Activated CD4-positive, CD25-positive, alpha-beta regulatory T cell treated with anti-CD3 and anti-CD28 coated beads, Interleukin-2, amount 50 U/mL, for 24 hours (primary cell): ENCODE measurements at regions not wholly inside any gene's neighbourhood (a gene's known extent, or its start where the extent isn't known, plus 50 kb on each side); places are given as distances from the start of the nearest gene placed in this dataset.
A peak's percentile ranks its signal among the peaks of the same experiment; 100 is the strongest.
"Not testable (repeated sequence)": the region's sequence is repeated elsewhere in the genome, so short reads cannot be mapped to it uniquely, and the experiment has no call there.

Source experiments
- ATAC-seq, 2 donors: fragments of 150-1000 bp; cut with Tn5 transposase; one replicate each; pipeline ENCODE4 v1.10.0; 2021; ENCODE audit warnings: mild to moderate bottlenecking in 1 of 2, moderate library complexity in 1 of 2

GRCh38 chr7:113030489-113030888 is 56.1 kb downstream of the GPR85 start:
- no peak for ATAC-seq

GRCh38 chr7:113026941-113027340 is 59.7 kb downstream of the GPR85 start:
- no peak for ATAC-seq

GRCh38 chr7:113017144-113017857 is 69.3 kb downstream of the GPR85 start:
- ATAC-seq: not testable (repeated sequence)

GRCh38 chr7:113015034-113015645 is 71.5 kb downstream of the GPR85 start:
- no peak for ATAC-seq

- ATAC-seq: peak in 1 of 2 donors; percentile 13
Observed at GRCh38 chr7:113013761-113014449, 72.7 kb downstream of the GPR85 start.

GRCh38 chr7:113012862-113013261 is 73.8 kb downstream of the GPR85 start:
- ATAC-seq: not testable (repeated sequence)

- no peak for ATAC-seq
Observed at GRCh38 chr7:113010377-113010776, 76.2 kb downstream of the GPR85 start.

GRCh38 chr7:113008755-113009154 is 77.9 kb downstream of the GPR85 start:
- no peak for ATAC-seq

- no peak for ATAC-seq
Observed at GRCh38 chr7:113004726-113005454, 81.7 kb downstream of the GPR85 start.

GRCh38 chr7:113000316-113001020 is 86.2 kb downstream of the GPR85 start:
- ATAC-seq: no peak

- no peak for ATAC-seq
Observed at GRCh38 chr7:112997831-112998230, 88.8 kb downstream of the GPR85 start.

GRCh38 chr7:112996331-112996871 is 90.2 kb downstream of the GPR85 start:
- no peak for ATAC-seq

GRCh38 chr7:112995059-112995824 is 91.4 kb downstream of the GPR85 start:
- ATAC-seq: no peak

- no peak for ATAC-seq
Observed at GRCh38 chr7:112994656-112995055, 92.0 kb downstream of the GPR85 start.

- ATAC-seq: no peak
Observed at GRCh38 chr7:112990624-112991023, 96.0 kb downstream of the GPR85 start.

GRCh38 chr7:112989531-112989930 is 97.1 kb downstream of the GPR85 start:
- no peak for ATAC-seq

- no peak for ATAC-seq
Observed at GRCh38 chr7:112987171-112987570, 99.5 kb downstream of the GPR85 start.

GRCh38 chr7:112986256-112987031 is 100.2 kb downstream of the GPR85 start:
- ATAC-seq: no peak

- no peak for ATAC-seq
Observed at GRCh38 chr7:112985377-112985987, 101.1 kb downstream of the GPR85 start.

GRCh38 chr7:112982441-112983063 is 104.1 kb downstream of the GPR85 start:
- ATAC-seq: no peak
